Neural crest cell (in vitro differentiated cells): ENCODE measurements at regions not wholly inside any gene's neighbourhood (a gene's known extent, or its start where the extent isn't known, plus 50 kb on each side); places are given as distances from the start of the nearest gene placed in this dataset.

Source experiments
- DNase-seq: peaks from one replicate; pipeline ENCODE4 v3.0.0; 2021; ENCODE audit warnings: low read depth, mixed read lengths, low spot score
- H3K27ac Mint-ChIP-seq: one replicate; pipeline ENCODE4 v1.8.0; 2021; ENCODE audit warnings: mild to moderate bottlenecking, mixed read lengths; ENCODE audit not compliant: unreplicated experiment
- H3K27me3 Mint-ChIP-seq: 2 replicates; pipeline ENCODE4 v1.8.0; 2021; ENCODE audit warnings: low read depth, mild to moderate bottlenecking, mixed read lengths
- H3K36me3 Mint-ChIP-seq: 2 replicates; pipeline ENCODE4 v1.8.0; 2021; ENCODE audit warnings: low read depth, mild to moderate bottlenecking, mixed read lengths
- H3K4me1 Mint-ChIP-seq: 2 replicates; pipeline ENCODE4 v1.8.0; 2021; ENCODE audit warnings: mixed read lengths
- H3K4me3 Mint-ChIP-seq: one replicate; pipeline ENCODE4 v1.8.0; 2021; ENCODE audit warnings: mild to moderate bottlenecking, mixed read lengths
- H3K9me3 Mint-ChIP-seq: 2 replicates; pipeline ENCODE4 v1.8.0; 2021; ENCODE audit warnings: mixed read lengths
- CTCF ChIP-seq: fragments of 200-600 bp; sonication (generic); conservative IDR thresholded peaks from 2 replicates; pipeline ENCODE4 v1.5.0; 2021; ENCODE audit warnings: antibody characterized with exemption, mild to moderate bottlenecking

- Mint-ChIP-seq H3K27ac (peak overlapping the region; percentile 92), H3K36me3 (no peaks in the 10 kb centered on the region), H3K4me1 (peaks cover 38% of the 10 kb centered on the region), H3K27me3 (no peaks in the 10 kb centered on the region), H3K9me3 (peaks cover 4% of the 10 kb centered on the region), H3K4me3 (peak overlapping the region; percentile 64)
- DNase-seq, result peak; percentile 29
- TF ChIP-seq CTCF, result no peak
These were observed 369.4 kb downstream of the TMEM161B start for GRCh38 chr5:87899208-87899661.

GRCh38 chr5:87898574-87898973 lies 370.1 kb downstream of the TMEM161B start:
- H3K36me3 Mint-ChIP-seq, result no peaks in the 10 kb centered on the region
- H3K9me3 Mint-ChIP-seq, result peaks cover 2% of the 10 kb centered on the region
- H3K4me1 Mint-ChIP-seq, result peaks cover 38% of the 10 kb centered on the region
- peak overlapping the region; percentile 38 for H3K27ac Mint-ChIP-seq
- TF ChIP-seq CTCF, result no peak
- peak overlapping the region; percentile 25 for H3K4me3 Mint-ChIP-seq
- DNase-seq, result no peak
- no peaks in the 10 kb centered on the region for H3K27me3 Mint-ChIP-seq

- Mint-ChIP-seq H3K4me3 (no peak overlapping the region), H3K27ac (no peak overlapping the region), H3K9me3 (peaks cover 3% of the 10 kb centered on the region), H3K36me3 (peaks cover 2% of the 10 kb centered on the region), H3K4me1 (peaks cover 29% of the 10 kb centered on the region), H3K27me3 (no peaks in the 10 kb centered on the region)
- no peak for TF ChIP-seq CTCF
- no peak for DNase-seq
These were observed 380.5 kb downstream of the TMEM161B start for GRCh38 chr5:87888139-87888538.

- Mint-ChIP-seq H3K4me3 (no peak overlapping the region), H3K4me1 (peaks cover 29% of the 10 kb centered on the region), H3K9me3 (peaks cover 3% of the 10 kb centered on the region), H3K27ac (no peak overlapping the region), H3K36me3 (peaks cover 2% of the 10 kb centered on the region), H3K27me3 (no peaks in the 10 kb centered on the region)
- no peak for TF ChIP-seq CTCF
- no peak for DNase-seq
These were observed 381.4 kb downstream of the TMEM161B start for GRCh38 chr5:87887247-87887646.

GRCh38 chr5:87886164-87886563 lies 382.5 kb downstream of the TMEM161B start:
- H3K4me3 Mint-ChIP-seq, result peak overlapping the region; percentile 4
- H3K4me1 Mint-ChIP-seq, result peaks cover 29% of the 10 kb centered on the region
- no peak overlapping the region for H3K27ac Mint-ChIP-seq
- H3K9me3 Mint-ChIP-seq, result peaks cover 9% of the 10 kb centered on the region
- no peaks in the 10 kb centered on the region for H3K27me3 Mint-ChIP-seq
- TF ChIP-seq CTCF, result no peak
- peaks cover 2% of the 10 kb centered on the region for H3K36me3 Mint-ChIP-seq
- DNase-seq, result no peak

GRCh38 chr5:87885758-87886157 lies 382.9 kb downstream of the TMEM161B start:
- TF ChIP-seq CTCF, result peak; percentile 30
- DNase-seq, result no peak
- H3K9me3 Mint-ChIP-seq, result peaks cover 9% of the 10 kb centered on the region
- H3K36me3 Mint-ChIP-seq, result peaks cover 3% of the 10 kb centered on the region
- H3K4me1 Mint-ChIP-seq, result peaks cover 29% of the 10 kb centered on the region
- H3K4me3 Mint-ChIP-seq, result no peak overlapping the region
- no peak overlapping the region for H3K27ac Mint-ChIP-seq
- H3K27me3 Mint-ChIP-seq, result no peaks in the 10 kb centered on the region
